Liver (tissue), 8 donors: ENCODE measurements at regions not wholly inside any gene's neighbourhood (a gene's known extent, or its start where the extent isn't known, plus 50 kb on each side); places are given as distances from the start of the nearest gene placed in this dataset.

Experiments
- DNase-seq: peaks from one replicate; pipeline ENCODE4 v3.0.0-alpha.2; 2017; ENCODE audit warnings: low spot score
- H3K27ac ChIP-seq, 2 donors: one replicate each; pipeline ENCODE4 v1.7.0; 2013; ENCODE audit warnings: inconsistent platforms in 2 of 2, low read length in 2 of 2, control low read depth in 1 of 2, low read depth in 1 of 2, mild to moderate bottlenecking in 1 of 2
- H3K27me3 ChIP-seq, 4 donors: one replicate each; pipeline versions ENCODE4 v1.6.1 to v1.7.0; 2013; ENCODE audit warnings: low read length in 3 of 4, inconsistent platforms in 1 of 4, mild to moderate bottlenecking in 1 of 4, moderate library complexity in 1 of 4; ENCODE audit not compliant: control insufficient read depth in 4 of 4, insufficient read depth in 4 of 4
- H3K36me3 ChIP-seq, 4 donors: one replicate each; pipeline versions ENCODE4 v1.6.1 to v1.7.0; 2013; ENCODE audit warnings: low read length in 3 of 4, mild to moderate bottlenecking in 3 of 4, low read depth in 1 of 4, moderate library complexity in 1 of 4; ENCODE audit not compliant: control insufficient read depth in 4 of 4, insufficient read depth in 3 of 4
- H3K4me1 ChIP-seq, 4 donors: one replicate each; pipeline versions ENCODE4 v1.6.1 to v1.7.0; 2013; ENCODE audit warnings: low read length in 3 of 4, mild to moderate bottlenecking in 3 of 4, moderate library complexity in 1 of 4; ENCODE audit not compliant: control insufficient read depth in 4 of 4, insufficient read depth in 4 of 4
- H3K4me3 ChIP-seq, 3 donors: one replicate each; pipeline versions ENCODE4 v1.6.1 to v1.7.0; 2013; ENCODE audit warnings: low read length in 3 of 3, control low read depth in 1 of 3, low read depth in 1 of 3, mild to moderate bottlenecking in 1 of 3
- H3K9ac ChIP-seq, 2 donors: one replicate each; pipeline ENCODE4 v1.7.0; 2013; ENCODE audit warnings: low read length in 2 of 2, mild to moderate bottlenecking in 2 of 2, moderate library complexity in 2 of 2, control low read depth in 1 of 2, low read depth in 1 of 2
- H3K9me3 ChIP-seq, 4 donors: one replicate each; pipeline versions ENCODE4 v1.6.1 to v1.7.0; 2013; ENCODE audit warnings: low read length in 3 of 4; ENCODE audit not compliant: control insufficient read depth in 4 of 4
- ATF3 ChIP-seq: IDR thresholded peaks from 2 replicates; pipeline ENCODE4 v1.6.1; 2016; ENCODE audit warnings: antibody characterized with exemption
- CTCF ChIP-seq: fragments of 150-350 bp; IDR thresholded peaks from 2 replicates; pipeline ENCODE4 v1.5.1; 2017; ENCODE audit warnings: improper control_type of control experiment, low read depth, low read length; ENCODE audit not compliant: missing input control
- EGR1 ChIP-seq, 2 donors: IDR thresholded peaks; 2 replicates each; pipeline ENCODE4 v1.6.1; 2016 to 2018; ENCODE audit warnings: antibody characterized with exemption in 2 of 2, low read depth in 2 of 2
- FOXA1 ChIP-seq: IDR thresholded peaks from 2 replicates; pipeline ENCODE4 v1.6.1; 2016; ENCODE audit warnings: antibody characterized with exemption
- FOXA2 ChIP-seq: IDR thresholded peaks from 2 replicates; pipeline ENCODE4 v1.6.1; 2016; ENCODE audit warnings: antibody characterized with exemption
- GABPA ChIP-seq, 2 donors: IDR thresholded peaks in 1 of 2; conservative IDR thresholded peaks in 1 of 2; 2 replicates each; pipeline ENCODE4 v1.6.1; 2016; ENCODE audit warnings: antibody characterized with exemption in 2 of 2, mild to moderate bottlenecking in 1 of 2, moderate library complexity in 1 of 2
- HNF4A ChIP-seq, 2 donors: conservative IDR thresholded peaks; 2 replicates each; pipeline ENCODE4 v1.6.1; 2016; ENCODE audit warnings: antibody characterized with exemption in 2 of 2, mild to moderate bottlenecking in 2 of 2
- HNF4G ChIP-seq: IDR thresholded peaks from 2 replicates; pipeline ENCODE4 v1.6.1; 2016; ENCODE audit warnings: antibody characterized with exemption
- JUND ChIP-seq, 2 donors: IDR thresholded peaks; 2 replicates each; pipeline ENCODE4 v1.6.1; 2016; ENCODE audit warnings: antibody characterized with exemption in 2 of 2
- NR2F2 ChIP-seq: IDR thresholded peaks from 2 replicates; pipeline ENCODE4 v1.6.1; 2016; ENCODE audit warnings: antibody characterized with exemption
- RAD21 ChIP-seq, 2 donors: IDR thresholded peaks; 2 replicates each; pipeline ENCODE4 v1.6.1; 2016; ENCODE audit warnings: antibody characterized with exemption in 2 of 2, mild to moderate bottlenecking in 2 of 2
- RXRA ChIP-seq, 2 donors: IDR thresholded peaks; 2 replicates each; pipeline ENCODE4 v1.6.1; 2017 to 2018; ENCODE audit warnings: antibody characterized with exemption in 2 of 2, mild to moderate bottlenecking in 1 of 2
- SP1 ChIP-seq: IDR thresholded peaks from 2 replicates; pipeline ENCODE4 v1.6.1; 2018; ENCODE audit warnings: antibody characterized with exemption, mild to moderate bottlenecking
- TAF1 ChIP-seq: conservative IDR thresholded peaks from 2 replicates; pipeline ENCODE4 v1.6.1; 2016; ENCODE audit warnings: antibody characterized with exemption, mild to moderate bottlenecking
- YY1 ChIP-seq: IDR thresholded peaks from 2 replicates; pipeline ENCODE4 v1.6.1; 2016; ENCODE audit warnings: antibody characterized with exemption, mild to moderate bottlenecking
- ZBTB33 ChIP-seq: IDR thresholded peaks from 2 replicates; pipeline ENCODE4 v1.6.1; 2016; ENCODE audit warnings: antibody characterized with exemption
- WGBS: extraction: QIAGEN DNeasy Blood & Tissue Kit; methylation state at CpG from one replicate; pipeline ENCODE4 v1.1.7; 2013; 5-methylcytosine and 5-hydroxymethylcytosine counted together
- TF ChIP-seq, protein P1 (sequence below): IDR thresholded peaks from 2 replicates; pipeline ENCODE4 v1.6.1; 2016; ENCODE audit warnings: antibody characterized with exemption
- TF ChIP-seq, protein P2 (sequence below): IDR thresholded peaks from 2 replicates; pipeline ENCODE4 v1.6.1; 2016; ENCODE audit warnings: antibody characterized with exemption, mild to moderate bottlenecking
- donor health status: healthy.
- donor health status: healthy.
- donor health status: healthy.
- donor health status: healthy.
- donor health status: healthy.

GRCh38 chr1:234963904-234964702 is 164.5 kb downstream of the TOMM20 start:
- Histone ChIP-seq H3K4me1 (peaks cover 24 to 64% (median 49%) of the 10 kb centered on the region in 4 donors), H3K9ac (peak overlapping the region; percentile 79 to 89), H3K36me3 (no peaks in the 10 kb centered on the region), H3K27me3 (no peaks in the 10 kb centered on the region), H3K27ac (peak overlapping the region; percentile 95), H3K4me3 (no peak overlapping the region), H3K9me3 (no peaks in the 10 kb centered on the region)
- TF ChIP-seq, protein P1, sequence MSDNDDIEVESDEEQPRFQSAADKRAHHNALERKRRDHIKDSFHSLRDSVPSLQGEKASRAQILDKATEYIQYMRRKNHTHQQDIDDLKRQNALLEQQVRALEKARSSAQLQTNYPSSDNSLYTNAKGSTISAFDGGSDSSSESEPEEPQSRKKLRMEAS: peak; percentile 80
- TF ChIP-seq NR2F2 (peak; percentile 74), TAF1 (peak; percentile 3), CTCF (no peak), GABPA (IDR thresholded peaks at IDR 0.05 in 1 of 2, conservative IDR thresholded peaks at IDR 0.05 in 1 of 2) (peak in 1 of 2 donors; percentile 14), HNF4A (conservative IDR thresholded peaks at IDR 0.05) (peak; percentile 97 to 99), FOXA2 (peak; percentile 76), ZBTB33 (peak; percentile 79), JUND (IDR thresholded peaks at IDR 0.05) (peak; percentile 65 to 71), RAD21 (IDR thresholded peaks at IDR 0.05) (peak; percentile 45 to 68), ATF3 (peak; percentile 71), EGR1 (IDR thresholded peaks at IDR 0.05; ENCODE audit: low read depth in 2 of 2) (peak in 1 of 2 donors; percentile 67), RXRA (IDR thresholded peaks at IDR 0.05) (peak; percentile 94 to 95), YY1 (peak; percentile 94), SP1 (peak; percentile 92), HNF4G (peak; percentile 88), FOXA1 (peak; percentile 64)
- TF ChIP-seq, protein P2, sequence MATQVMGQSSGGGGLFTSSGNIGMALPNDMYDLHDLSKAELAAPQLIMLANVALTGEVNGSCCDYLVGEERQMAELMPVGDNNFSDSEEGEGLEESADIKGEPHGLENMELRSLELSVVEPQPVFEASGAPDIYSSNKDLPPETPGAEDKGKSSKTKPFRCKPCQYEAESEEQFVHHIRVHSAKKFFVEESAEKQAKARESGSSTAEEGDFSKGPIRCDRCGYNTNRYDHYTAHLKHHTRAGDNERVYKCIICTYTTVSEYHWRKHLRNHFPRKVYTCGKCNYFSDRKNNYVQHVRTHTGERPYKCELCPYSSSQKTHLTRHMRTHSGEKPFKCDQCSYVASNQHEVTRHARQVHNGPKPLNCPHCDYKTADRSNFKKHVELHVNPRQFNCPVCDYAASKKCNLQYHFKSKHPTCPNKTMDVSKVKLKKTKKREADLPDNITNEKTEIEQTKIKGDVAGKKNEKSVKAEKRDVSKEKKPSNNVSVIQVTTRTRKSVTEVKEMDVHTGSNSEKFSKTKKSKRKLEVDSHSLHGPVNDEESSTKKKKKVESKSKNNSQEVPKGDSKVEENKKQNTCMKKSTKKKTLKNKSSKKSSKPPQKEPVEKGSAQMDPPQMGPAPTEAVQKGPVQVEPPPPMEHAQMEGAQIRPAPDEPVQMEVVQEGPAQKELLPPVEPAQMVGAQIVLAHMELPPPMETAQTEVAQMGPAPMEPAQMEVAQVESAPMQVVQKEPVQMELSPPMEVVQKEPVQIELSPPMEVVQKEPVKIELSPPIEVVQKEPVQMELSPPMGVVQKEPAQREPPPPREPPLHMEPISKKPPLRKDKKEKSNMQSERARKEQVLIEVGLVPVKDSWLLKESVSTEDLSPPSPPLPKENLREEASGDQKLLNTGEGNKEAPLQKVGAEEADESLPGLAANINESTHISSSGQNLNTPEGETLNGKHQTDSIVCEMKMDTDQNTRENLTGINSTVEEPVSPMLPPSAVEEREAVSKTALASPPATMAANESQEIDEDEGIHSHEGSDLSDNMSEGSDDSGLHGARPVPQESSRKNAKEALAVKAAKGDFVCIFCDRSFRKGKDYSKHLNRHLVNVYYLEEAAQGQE: peak; percentile 74
- WGBS: 20% methylated on average over 15 of the region's 15 CpGs
- no peak for DNase-seq
